NT2/D1 (cell line): ENCODE measurements at regions not wholly inside any gene's neighbourhood (a gene's known extent, or its start where the extent isn't known, plus 50 kb on each side); places are given as distances from the start of the nearest gene placed in this dataset.

Experiments
- DNase-seq: peaks from one replicate; pipeline ENCODE4 v3.0.0-alpha.2; 2011; ENCODE audit warnings: low read depth, low spot score
- H3K27me3 ChIP-seq: 2 replicates; pipeline ENCODE4 v1.6.0; 2011; ENCODE audit warnings: mild to moderate bottlenecking; ENCODE audit not compliant: insufficient read length, insufficient read depth
- H3K36me3 ChIP-seq: 2 replicates; pipeline ENCODE4 v1.6.1; 2011; ENCODE audit warnings: mild to moderate bottlenecking, low read length, mixed read lengths; ENCODE audit not compliant: insufficient read depth, insufficient read length
- H3K4me1 ChIP-seq: 2 replicates; pipeline ENCODE4 v1.5.1; 2011; ENCODE audit not compliant: insufficient read depth, insufficient read length
- H3K4me3 ChIP-seq: 2 replicates; pipeline ENCODE4 v1.5.1; 2011; ENCODE audit warnings: low read depth; ENCODE audit not compliant: insufficient read length
- H3K9ac ChIP-seq: 2 replicates; pipeline ENCODE4 v1.6.0; 2011; ENCODE audit warnings: low read depth; ENCODE audit not compliant: insufficient read length
- H3K9me3 ChIP-seq: 2 replicates; pipeline ENCODE4 v1.5.1; 2011; ENCODE audit warnings: mild to moderate bottlenecking, low read length; ENCODE audit not compliant: insufficient read depth
- SUZ12 ChIP-seq: IDR thresholded peaks from 2 replicates; pipeline ENCODE4 v1.6.1; 2011; ENCODE audit not compliant: insufficient read length, insufficient read depth; ENCODE audit errors: extremely low read depth
- YY1 ChIP-seq: IDR thresholded peaks from 2 replicates; pipeline ENCODE4 v1.6.1; 2011; ENCODE audit not compliant: insufficient read length, insufficient read depth
- ZNF274 ChIP-seq: IDR thresholded peaks from 2 replicates; pipeline ENCODE4 v1.6.1; 2011; ENCODE audit warnings: mild to moderate bottlenecking, low read depth, low read length

DNA sequence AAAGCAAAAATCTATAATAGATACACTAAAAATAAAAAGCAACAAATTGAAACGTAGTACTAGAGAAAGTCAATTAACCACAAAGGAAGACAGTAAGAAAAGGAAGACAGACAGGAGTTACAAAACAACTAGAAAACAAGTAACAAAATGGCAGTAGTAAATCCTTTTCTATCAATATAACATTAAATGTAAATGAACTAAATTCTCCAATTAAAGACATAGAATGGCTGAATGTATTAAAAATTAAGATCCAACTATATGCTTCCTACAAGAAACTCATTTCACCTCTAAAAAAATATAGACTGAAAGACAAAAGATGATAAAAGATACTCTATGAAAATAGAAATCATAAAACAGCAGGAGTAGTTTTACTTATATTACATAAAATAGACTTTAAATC is 79.1 kb downstream of the CTH start:
- H3K4me1 ChIP-seq: peaks cover 5% of the 10 kb centered on the region
- H3K27me3 ChIP-seq: no peaks in the 10 kb centered on the region
- TF ChIP-seq YY1 (no peak), SUZ12 (no peak), ZNF274 (no peak)
- no peaks in the 10 kb centered on the region for H3K9me3 ChIP-seq
- H3K9ac ChIP-seq: no peak overlapping the region
- no peak for DNase-seq
- no peaks in the 10 kb centered on the region for H3K36me3 ChIP-seq
- H3K4me3 ChIP-seq: no peak overlapping the region

DNA sequence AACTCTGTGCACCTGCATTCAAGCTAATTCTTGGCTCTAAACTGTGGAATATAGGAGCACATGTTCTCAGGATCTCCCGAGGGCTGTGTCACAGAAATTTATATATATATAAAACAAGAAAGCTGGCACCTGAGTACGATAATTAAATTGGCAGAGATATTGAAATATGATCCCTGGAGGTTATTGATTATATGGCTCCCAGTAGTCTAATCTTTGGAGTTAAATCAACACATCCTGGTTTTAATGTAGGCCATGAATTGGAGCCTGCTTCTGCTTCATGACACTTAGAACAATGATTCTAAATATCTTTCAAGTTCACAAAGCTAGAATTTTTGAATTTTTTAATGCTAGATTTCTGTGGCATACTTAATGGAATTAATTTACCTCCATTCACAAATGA is 84.3 kb downstream of the CTH start:
- TF ChIP-seq ZNF274: no peak
- no peak for TF ChIP-seq SUZ12
- no peak for TF ChIP-seq YY1
- Histone ChIP-seq H3K4me1 (no peaks in the 10 kb centered on the region), H3K4me3 (no peak overlapping the region), H3K9me3 (no peaks in the 10 kb centered on the region), H3K9ac (no peak overlapping the region), H3K27me3 (no peaks in the 10 kb centered on the region), H3K36me3 (no peaks in the 10 kb centered on the region)
- DNase-seq: no peak

DNA sequence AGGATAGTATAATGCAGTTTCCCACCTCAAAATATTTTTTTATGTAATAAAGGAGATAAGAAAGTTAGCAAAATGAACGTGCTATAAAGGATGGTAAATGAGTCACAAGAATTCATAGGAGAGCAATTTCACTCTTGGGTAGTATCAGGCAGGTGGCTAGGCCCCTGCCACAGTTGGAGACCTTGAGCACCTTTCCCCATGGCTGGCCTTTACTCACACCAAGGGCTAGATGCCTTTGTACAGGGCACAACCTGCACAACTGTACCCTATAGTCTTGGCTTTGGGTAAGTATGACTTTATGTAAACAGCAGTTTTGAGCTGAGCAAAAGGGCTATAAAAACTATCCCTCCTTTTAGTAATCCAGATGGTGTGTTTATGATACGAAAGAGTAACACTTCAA is 85.1 kb downstream of the CTH start:
- H3K9me3 ChIP-seq: no peaks in the 10 kb centered on the region
- no peak overlapping the region for H3K4me3 ChIP-seq
- H3K27me3 ChIP-seq: no peaks in the 10 kb centered on the region
- H3K4me1 ChIP-seq: no peaks in the 10 kb centered on the region
- H3K36me3 ChIP-seq: no peaks in the 10 kb centered on the region
- no peak for DNase-seq
- no peak overlapping the region for H3K9ac ChIP-seq
- TF ChIP-seq ZNF274 (no peak), SUZ12 (no peak), YY1 (no peak)

DNA sequence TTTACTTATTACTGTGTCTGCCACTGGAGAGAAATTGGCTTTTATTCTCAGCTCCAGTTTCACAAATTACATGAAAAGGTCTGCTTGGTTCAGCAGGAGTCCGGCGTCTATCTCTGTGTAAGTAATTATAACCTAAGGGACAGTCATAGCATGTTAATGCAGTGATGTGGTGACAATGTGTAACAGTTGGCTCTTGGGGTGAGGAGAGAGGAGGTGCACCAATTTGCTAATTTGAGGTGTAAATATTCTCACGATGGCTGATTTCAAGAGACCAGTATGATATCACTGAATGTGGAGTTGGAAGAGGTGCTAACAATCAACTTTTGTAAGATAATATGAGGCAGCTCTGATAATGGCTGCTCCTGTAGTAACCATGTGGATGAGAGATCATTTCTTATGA is 86.1 kb downstream of the CTH start:
- H3K9ac ChIP-seq: no peak overlapping the region
- no peaks in the 10 kb centered on the region for H3K36me3 ChIP-seq
- H3K4me3 ChIP-seq: no peak overlapping the region
- no peaks in the 10 kb centered on the region for H3K4me1 ChIP-seq
- DNase-seq: no peak
- H3K27me3 ChIP-seq: no peaks in the 10 kb centered on the region
- H3K9me3 ChIP-seq: no peaks in the 10 kb centered on the region
- no peak for TF ChIP-seq SUZ12
- no peak for TF ChIP-seq ZNF274
- TF ChIP-seq YY1: no peak

DNA sequence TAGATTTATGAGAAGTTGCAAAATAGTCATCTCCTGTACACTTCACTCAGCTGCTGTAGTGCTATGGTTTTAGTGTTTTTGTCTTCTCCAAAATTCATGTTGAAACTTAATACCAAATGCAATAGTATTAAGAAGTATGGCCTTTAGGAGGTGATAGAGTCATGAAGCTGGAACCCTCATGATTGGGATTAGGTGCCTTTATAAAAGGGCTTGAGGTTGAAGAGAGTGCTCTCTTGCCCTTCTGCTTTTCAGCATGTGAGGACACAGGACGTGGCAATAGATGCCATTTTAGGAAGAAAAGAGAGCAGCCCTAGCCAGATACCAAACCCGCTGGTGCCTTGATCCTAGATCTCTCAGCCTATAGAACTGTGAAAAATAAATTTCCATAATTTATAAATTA is 87.6 kb downstream of the CTH start:
- Histone ChIP-seq H3K27me3 (no peaks in the 10 kb centered on the region), H3K9ac (no peak overlapping the region), H3K4me1 (no peaks in the 10 kb centered on the region), H3K36me3 (no peaks in the 10 kb centered on the region), H3K9me3 (no peaks in the 10 kb centered on the region), H3K4me3 (no peak overlapping the region)
- no peak for DNase-seq
- no peak for TF ChIP-seq SUZ12
- no peak for TF ChIP-seq YY1
- no peak for TF ChIP-seq ZNF274

DNA sequence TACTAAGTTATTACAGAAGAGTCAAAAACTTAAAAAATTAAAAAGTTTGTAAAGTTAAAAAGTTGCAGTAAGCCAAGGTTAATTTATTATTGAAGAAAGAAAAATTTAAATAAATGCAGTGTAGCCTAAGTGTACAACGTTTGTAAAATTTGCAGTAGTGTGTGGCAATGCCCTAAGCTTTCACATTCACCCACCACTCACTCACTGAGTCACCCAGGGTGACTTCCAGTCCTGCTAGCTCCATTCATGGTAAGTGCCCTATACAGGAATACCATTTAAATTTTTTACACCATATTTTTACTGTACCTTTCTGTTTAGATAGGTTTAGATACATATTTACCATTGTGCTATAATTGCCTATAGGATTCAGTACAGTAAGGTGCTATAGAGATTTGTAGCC is 88.6 kb downstream of the CTH start:
- Histone ChIP-seq H3K4me3 (no peak overlapping the region), H3K9ac (no peak overlapping the region), H3K27me3 (no peaks in the 10 kb centered on the region), H3K9me3 (no peaks in the 10 kb centered on the region), H3K4me1 (no peaks in the 10 kb centered on the region), H3K36me3 (no peaks in the 10 kb centered on the region)
- DNase-seq: no peak
- no peak for TF ChIP-seq YY1
- no peak for TF ChIP-seq SUZ12
- TF ChIP-seq ZNF274: no peak

DNA sequence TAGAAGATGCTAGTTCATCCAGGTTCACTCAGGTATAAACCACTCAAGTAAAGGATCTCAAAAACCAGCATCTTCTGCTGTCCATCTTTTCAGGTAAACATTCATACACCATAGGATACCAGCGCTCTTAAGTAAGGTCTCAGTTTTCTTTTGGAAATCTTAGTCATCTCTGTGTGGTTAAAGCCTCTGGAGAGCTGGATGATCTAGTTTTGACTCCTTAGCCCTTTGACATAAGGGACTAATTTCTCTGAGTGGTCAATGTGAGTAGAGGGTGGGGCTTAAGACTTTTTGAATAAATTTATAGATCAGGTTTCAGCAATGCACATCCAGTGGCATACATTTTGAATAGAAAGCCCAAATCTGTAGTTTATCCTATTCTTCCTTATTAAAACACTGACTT is 92.3 kb downstream of the CTH start:
- Histone ChIP-seq H3K27me3 (no peaks in the 10 kb centered on the region), H3K4me1 (no peaks in the 10 kb centered on the region), H3K9me3 (no peaks in the 10 kb centered on the region), H3K9ac (no peak overlapping the region), H3K4me3 (no peak overlapping the region), H3K36me3 (no peaks in the 10 kb centered on the region)
- no peak for DNase-seq
- TF ChIP-seq SUZ12: no peak
- no peak for TF ChIP-seq ZNF274
- no peak for TF ChIP-seq YY1

DNA sequence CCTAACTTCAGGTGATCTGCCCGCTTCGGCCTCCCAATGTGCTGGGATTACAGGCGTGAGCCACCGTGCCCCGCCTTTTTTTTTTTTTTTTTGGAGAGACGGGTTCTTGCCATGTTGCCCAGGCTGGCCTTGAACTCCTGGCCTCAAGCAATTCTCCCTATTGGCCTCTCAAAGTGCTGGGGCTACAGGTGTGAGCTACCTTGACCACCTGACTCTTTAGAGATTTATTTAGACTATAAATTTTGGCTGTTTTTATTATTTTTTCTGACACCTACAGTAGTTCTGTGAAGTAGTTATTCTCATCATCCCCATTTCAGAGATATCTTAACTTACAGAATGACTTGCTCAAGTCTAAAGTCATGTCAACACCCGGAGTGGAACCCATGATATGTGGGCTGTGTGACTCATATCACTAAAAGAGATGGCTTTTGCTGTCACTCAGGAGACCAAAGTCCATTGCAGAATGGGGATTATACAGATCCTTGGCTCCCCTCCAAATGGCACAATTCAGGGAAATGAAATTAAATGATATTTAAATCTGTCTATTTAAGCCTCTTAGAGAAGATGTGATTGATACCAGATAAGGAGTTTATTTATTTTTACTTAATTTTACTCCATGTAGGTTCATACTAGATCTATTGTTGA is 93.2 kb downstream of the CTH start:
- Histone ChIP-seq H3K9me3 (no peaks in the 10 kb centered on the region), H3K4me3 (no peak overlapping the region), H3K27me3 (no peaks in the 10 kb centered on the region), H3K36me3 (no peaks in the 10 kb centered on the region), H3K9ac (no peak overlapping the region), H3K4me1 (no peaks in the 10 kb centered on the region)
- DNase-seq: no peak
- TF ChIP-seq YY1 (no peak), ZNF274 (no peak), SUZ12 (no peak)
